CD4-positive, alpha-beta T cell treated with Interferon alpha-2 for 1 hour (primary cell): ENCODE measurements at regions not wholly inside any gene's neighbourhood (a gene's known extent, or its start where the extent isn't known, plus 50 kb on each side); places are given as distances from the start of the nearest gene placed in this dataset.
"Not testable (repeated sequence)": the region's sequence is repeated elsewhere in the genome, so short reads cannot be mapped to it uniquely, and the experiment has no call there.

Experiments
- DNase-seq, 2 donors: peaks; one replicate each; pipeline ENCODE4 v3.0.0-alpha.2; 2020 to 2022

DNA sequence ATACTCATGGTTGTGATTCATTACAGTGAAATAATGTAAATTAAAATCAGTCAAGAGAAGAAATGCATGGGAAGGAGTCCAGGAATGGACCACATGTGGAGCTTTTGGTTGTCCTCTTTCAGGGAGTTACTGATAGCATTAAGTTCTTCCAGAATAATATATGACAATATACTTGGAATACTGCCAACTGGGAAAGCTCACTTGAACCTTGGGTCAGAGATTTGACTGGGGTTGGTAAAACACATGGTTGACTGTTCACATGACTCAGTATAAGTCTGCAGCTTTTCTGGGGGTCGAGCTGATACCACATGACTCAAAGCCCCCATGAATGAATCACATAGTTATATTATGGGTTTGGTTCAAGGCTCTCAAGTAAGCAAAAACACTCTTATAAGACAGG lies 1109.0 kb upstream of the CHAC2 start:
- DNase-seq = no peak

DNA sequence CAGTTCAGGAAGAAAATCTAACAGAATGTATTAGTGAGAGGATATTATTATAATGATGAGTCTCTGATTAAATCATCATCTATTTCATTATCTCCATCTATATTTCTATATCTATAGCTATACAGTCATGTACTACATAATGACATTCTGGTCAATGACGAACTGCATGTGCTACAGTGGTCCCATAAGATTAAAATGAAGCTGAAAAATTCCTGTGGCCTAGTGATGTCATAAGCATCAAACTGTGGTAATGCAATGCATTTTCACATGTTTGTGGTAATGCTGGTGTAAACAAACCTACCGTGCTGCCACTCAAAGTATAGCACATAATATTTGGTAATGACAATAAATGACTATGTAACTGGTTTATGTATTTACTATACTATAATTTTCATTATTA lies 1127.9 kb upstream of the CHAC2 start:
- no peak for DNase-seq

DNA sequence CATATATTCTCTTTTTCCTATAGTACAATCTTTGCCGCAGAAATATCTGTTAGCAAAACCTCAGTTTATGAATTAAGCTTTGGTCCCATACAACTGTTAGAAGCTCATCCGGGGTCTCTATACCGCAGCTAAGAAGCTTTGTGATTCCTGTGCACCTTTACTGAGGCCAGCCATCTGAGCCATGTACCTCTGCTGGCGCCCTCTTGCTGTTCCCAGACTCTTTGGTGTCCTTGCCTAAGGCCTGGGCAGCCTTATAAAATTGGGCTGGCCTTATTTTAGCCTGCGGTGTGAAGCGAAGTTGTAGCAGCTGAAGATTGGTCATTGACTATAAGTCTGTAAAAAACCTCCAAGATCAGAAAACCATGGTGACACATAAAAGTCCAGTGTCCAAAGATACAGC lies 1135.1 kb upstream of the CHAC2 start:
- DNase-seq = no peak

DNA sequence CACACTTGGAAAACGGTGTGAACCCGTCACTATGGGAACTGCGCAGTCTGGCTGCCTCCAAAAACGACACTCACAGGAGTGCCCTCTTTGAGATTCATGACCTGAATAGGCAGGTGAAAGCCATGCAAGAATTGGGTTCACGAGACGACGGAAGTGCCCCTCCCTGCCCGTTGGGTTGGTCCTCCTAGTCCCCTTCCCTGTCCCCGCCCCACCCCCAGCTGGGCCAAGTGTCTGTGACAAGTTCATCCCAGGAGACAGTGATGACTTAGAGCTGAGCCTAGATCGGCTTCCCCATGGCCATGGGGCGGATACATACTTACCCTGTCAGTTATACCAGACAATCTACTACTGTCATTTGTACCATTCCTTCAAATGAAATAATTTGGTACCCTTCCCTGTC lies 1137.7 kb upstream of the CHAC2 start:
- no peak for DNase-seq

DNA sequence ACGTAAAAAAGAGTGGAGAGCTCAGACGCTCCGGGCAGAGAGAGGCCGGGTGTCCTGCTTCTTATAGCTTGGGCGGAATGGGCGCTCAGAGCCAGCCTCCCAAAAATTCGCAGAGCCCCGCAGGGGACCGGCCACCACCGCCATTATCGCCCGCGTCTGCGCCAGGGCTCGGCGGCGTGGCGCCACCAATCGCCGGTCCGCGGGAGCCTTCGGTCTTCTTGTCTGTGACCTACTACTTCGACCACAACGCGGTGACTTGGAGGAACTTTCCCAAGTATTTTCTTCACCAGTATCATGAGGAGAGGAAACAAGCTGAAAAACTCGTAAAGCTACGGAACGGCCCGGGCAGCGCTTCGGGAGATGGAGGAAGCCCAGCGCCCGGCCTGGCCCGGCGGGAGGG lies 1138.1 kb upstream of the CHAC2 start:
- DNase-seq = no peak

DNA sequence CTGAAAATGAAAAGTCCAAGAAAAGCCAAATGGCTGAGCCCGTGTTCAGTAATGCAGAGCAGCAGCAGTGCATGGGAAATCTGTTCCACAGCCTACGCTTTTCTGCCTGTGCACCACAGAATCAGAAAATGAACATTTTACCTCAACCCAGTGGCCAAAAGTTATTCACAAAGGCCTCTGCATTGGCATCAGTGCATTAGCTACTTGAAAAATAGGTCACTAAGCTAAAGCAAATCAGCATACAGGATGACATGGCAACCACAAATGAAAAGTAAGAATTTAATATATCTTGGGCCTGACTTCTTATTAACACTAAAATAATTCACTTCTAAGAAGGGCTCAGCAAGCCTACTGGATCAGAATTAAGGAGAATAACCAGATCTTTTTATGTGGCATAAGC lies 1145.3 kb upstream of the CHAC2 start:
- DNase-seq = no peak

DNA sequence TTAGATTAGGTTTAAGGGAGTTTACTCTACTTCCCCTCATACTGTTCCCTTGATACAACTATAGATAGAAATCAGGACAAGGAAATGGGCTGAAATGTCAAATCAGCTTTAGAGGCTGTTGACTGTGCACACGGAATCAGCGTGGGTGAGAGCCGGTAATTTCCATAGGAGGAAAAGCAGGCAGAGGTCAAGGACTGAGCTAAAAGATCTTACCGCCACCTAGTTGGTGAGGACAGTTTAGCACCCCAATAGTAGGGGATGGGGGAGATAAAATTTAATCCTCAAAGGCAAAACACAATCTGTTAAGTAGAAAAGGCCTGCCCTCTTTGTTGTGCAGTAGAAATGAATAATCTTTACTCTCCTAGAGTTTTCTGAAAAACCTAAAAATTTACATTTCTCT lies 1154.5 kb upstream of the CHAC2 start:
- no peak for DNase-seq

DNA sequence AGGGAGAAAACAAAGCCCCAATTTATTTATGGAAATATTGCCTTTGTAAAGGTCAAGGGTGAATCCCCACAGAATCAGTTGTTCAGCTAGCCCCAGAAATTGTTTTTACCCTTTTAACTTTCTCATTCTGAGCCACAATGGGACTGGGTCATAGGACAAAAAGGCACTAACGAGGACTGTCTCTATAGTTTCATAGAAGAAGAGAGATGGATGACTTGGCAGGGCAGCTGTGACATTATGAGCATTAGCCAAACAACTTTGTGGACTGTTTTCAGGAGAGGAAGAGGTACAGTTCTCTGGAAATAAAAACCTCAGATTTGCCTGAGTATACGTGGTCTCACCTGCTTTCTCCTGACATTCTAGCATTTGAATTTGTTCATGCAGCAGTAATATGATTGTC lies 1155.8 kb upstream of the CHAC2 start:
- DNase-seq = no peak

DNA sequence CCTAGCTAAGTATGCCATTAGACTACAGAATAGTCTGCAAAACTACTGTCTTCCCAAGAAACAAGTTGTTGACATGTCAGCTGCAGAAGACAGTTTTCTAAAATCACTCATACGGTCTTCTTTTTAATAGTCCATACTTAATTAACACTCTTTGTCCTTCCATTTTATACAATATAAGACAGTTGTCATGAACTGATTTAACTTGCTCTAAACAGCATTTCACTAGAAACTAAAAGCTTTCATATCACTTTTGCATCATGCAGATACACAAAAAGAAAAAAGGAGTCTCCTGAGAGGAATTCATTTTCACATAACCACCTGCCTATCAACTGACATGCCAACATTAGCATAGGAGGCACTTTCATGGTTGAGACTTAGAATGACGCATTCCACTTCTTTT lies 1159.6 kb upstream of the CHAC2 start:
- no peak for DNase-seq

DNA sequence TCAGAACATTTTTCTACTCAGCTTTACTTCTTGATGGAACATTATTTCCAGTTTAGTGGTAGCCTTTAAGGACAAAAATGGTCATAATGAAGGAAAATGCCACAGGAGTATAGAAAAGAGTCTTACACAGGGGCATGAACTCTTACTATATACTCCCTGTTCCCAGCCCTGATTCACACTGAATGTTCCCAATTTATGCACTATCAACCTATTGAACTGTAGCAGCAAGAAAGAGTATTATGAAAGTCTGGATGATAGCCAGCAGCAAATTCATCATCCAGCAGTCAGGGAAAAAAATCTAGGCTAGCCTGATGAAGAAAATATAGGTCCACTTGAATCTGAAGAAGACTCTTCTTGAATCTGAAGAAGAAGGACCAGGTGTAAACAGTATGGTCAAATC lies 1170.3 kb upstream of the CHAC2 start:
- no peak for DNase-seq

DNA sequence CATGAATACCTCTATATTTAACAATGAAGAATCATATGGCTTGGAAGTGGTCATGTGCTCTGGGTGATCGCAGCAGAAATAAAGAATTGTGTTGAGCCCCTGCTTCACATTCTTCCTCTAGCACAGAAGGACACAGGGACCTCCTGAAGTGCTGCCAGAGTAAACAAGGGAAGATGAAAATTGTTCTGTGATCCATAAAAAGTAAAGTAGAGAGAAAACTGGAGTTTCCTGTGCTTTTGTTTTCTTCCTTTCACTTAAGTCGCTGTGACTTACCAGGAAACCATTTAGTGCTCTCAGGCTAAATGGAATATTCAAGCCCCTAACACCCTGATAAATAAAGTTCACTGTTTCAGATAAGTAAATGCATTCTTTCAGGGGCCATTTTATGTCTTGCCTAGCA lies 1173.6 kb upstream of the CHAC2 start:
- DNase-seq = no peak

DNA sequence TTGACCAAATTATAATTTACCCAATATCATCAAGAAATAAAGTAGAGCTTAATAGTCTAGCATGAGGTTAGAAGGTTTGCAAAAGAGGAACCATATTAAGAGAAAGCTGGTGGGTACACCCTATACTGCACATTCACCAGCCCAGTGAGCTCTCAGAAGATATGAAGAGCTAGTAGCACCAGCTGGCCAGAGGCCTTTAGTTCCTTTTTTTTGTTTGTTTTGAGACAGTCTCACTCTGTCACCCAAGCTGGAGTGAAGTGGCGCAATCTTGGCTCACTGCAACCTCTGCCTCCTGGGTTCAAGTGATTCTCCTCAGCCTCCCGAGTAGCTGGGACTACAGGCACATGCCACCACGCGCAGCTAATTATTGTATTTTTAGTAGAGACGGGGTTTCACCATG lies 1183.5 kb upstream of the CHAC2 start:
- DNase-seq = not testable (repeated sequence)

DNA sequence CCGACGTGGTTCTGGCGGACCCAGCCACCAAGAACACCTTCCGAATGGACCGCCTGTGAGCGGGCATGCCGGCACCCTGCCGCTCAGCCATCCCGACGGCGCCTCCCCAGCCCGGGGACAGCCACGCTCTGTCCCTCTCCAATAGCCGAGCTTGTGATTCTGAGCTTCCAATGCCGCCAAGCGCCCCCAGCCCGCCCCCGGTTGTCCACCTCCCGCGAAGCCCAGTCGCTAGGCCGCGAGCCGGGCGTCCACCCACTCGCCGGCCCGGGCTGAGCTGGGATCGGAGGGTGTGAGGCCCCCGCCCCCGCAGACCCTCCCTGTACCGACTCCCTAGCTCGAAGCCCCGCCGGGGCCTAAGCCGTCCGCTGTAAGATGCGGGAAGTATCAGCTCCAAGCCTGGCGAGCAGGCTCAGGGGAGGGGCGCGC lies 1195.1 kb upstream of the CHAC2 start:
- no peak for DNase-seq

DNA sequence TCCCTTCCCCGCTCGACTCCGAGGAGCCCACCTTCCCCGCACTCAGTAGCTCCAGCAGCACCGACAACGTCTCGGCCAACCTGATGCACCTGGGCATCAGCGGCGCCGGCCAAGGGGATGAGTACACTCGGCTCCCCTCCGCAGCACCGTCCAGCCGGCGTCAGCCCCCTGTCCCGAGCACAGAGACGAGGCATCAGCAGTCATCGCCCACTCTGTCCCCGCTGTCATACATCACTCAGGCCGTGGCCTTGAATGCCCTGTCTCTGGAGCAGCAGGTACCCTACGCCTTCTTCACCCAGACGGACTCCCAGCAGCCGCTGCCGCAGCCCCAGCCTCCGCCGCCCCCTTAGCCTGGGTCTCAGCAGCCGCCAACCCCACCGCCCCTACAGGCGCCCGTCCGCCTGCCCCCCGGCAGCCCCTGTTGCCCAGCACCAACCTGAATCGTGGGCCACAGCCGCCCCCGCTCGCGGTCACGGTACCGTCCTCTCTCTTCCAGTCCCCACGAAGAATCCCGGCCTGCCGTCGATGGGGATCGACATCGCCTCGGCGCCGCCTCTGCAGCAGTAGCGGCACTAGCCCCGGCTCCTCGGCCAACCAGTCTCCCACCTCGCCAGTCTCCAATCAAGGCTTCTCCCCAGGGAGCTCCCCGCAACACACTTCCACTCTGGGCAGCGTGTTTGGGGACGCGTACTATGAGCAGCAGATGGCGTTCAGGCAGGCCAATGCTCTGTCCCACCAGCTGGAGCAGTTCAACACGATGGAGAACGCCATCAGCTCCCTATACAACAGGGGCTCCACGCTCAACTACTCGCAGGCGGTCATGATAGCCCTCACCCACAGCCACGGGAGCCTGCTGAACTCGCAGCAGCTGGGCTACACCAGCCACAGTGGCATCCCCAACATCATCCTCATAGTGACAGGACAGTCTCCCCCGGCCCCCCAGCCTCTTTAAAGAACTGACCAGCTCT lies 1195.9 kb upstream of the CHAC2 start:
- DNase-seq = no peak

DNA sequence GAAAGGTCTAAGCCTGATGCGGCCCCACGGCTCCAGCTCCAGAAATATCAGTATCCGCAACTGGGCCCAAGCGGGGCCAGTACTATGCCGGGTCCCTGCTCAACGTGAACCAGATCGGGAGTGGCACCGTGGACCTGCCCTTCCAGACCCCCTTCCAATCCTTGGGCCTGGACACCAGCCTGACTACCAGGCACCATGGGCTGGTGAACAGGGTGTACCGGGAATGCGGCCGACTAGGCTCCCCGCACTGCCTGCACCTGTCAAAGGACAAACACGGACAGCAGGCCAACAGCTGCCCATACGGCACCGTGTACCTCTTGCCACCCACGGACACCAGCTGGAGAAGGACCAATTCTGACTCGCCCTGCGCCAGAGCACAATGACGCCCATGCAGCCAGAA lies 1196.9 kb upstream of the CHAC2 start:
- DNase-seq = no peak

DNA sequence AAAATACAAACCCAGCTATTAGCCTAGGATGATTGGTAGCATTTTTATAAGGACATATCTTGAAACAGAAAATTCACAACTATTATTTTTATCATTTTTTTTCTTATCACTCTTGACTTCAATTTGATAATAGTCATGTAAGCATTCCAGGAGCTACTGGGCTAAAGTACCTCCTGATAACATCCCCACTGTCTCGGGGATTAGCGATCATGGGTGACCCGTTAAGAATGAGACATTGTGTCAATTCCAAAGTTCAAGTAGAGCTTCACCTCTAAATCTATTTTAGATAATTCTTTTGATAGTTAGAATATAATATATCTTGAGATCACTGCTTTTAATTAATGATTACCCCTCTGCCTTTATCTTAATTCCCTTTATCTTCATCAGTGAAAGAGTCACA lies 1204.5 kb upstream of the CHAC2 start:
- DNase-seq = no peak

DNA sequence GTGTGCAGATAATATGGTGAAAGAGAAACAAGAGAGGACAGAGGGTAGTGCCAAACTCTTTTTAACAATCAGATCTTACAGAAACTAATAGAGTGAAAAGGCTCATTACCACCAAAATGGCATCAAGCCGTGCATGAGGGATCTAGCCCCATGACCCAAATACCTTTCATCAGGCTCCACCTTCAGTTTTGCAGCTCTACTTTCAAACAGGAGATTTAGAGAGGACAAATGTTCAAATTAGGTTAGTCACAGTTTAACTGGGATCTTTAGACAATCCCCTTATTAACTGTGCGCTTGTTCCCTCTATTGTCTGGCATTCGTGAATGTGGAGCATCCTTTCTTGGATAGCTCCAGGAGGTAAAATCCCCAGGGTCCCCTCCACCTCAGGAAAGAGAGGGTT lies 1209.3 kb upstream of the CHAC2 start:
- no peak for DNase-seq

DNA sequence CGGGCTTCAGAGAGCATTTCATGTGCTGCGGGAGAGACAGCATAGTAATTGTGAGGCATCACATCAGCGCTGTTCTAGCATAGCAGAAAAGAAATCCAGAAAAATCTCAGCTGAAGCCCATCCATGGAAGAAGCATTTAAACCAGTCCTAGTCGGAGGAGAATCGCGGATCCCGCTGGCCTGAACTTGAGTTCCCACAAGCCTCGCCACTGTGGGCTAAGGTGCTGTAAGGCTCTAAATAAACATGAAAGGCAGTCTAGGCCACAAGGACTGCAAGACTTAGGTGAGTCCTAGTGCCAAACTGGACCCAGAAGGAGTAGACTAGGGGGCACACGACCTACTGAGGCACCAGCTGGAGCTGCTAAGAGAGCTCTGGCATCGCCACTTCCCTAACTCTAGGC lies 1225.3 kb upstream of the CHAC2 start:
- no peak for DNase-seq

DNA sequence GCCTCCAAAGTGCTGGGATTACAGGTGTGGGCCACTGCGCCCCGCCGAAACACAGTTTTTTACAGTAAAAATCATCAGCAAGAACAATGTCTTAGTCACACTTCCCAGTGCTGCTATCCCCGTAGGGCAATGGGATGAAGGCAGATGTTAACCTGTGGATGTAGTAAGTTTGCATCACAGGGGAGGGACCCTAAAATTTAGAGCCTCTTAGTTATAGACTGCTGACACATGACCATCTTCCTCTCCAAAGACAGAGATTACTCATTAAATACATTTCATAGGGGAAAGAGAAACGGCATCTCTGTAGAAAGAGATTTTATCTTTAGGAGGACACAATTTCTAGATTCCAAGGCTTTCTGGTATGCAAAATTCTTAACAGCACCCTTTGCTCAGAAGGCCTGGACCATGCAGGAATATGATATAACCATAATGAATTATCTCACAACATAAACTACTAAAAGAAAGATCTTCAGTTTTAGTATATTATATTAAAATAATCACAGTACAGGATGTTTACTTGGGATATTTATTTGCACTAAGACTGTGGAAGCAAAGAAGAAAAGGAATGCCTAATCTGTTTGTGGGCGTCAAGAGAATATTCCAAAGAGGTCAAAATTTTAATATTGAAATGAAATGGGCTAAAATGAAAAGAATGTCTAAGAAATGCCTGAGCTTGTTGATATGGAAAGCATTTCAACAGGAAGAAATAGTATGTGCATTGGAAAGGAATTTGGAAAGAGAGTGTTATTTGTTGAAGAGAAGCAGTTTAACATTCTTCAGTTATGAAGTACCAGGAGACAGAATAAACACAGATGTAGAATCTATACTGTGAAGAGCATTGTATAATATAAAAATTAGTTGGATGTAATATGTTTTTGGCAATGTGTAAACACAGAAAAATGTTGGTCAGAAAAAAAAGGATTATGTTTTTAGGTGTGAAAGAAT lies 1228.3 kb upstream of the CHAC2 start:
- no peak for DNase-seq

DNA sequence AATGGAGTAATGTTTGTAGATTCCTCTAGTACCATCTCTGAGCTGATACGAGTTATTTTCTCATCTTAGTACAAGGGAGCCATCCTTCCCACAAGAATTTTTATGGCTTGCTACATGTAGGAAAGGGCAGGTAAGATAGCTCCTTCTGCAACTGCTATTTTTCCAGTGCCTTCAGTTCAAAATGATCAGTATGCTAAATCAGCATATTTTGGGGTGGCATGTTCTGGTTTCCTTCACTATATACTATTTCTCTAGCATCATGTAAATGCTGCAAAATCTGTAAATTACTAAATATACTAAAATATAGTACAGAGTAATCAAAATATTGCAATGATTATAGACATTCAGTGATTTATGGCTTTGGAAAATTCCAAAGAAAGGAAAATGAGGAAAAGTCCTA lies 1230.0 kb upstream of the CHAC2 start:
- no peak for DNase-seq

DNA sequence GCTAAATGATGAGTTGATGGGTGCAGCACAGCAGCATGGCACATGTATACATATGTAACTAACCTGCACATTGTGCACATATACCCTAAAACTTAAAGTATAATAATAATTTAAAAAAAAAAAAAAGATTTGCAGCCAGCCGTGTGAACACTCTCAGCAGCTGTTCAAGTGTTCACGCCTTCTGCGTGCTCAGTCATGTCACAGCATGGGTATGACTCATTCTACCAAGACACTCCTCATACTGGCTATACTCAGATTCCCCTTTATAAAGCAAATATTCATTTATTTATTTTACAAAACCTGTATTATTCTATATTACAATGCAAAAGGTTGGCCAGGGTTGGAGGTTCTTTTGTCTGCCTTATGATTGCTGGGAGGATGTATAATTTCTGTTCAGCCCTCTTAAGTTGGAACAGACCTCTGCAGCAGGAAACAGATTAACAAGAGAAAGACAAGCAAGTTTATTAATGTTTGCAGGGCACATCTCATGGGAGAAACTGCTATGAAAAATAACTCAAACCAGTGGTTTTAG lies 1230.6 kb upstream of the CHAC2 start:
- DNase-seq = no peak

DNA sequence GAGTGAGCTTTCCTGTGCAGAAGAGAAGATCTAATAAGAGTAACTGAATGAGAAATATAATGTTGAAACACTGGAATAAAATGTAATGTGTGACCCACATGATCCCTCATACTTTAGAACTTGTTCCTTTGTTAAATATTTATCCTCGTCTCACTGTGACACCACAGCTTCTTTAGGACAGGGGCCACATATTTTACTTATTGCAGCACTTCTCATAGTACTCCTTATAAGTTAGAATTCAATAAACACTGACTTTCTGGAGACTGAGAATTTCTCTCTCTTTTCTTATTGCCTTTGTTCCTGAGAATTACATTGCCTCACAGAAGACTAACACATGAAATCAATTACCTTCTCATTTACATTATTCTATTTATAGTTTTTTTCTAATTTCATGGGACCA lies 1234.6 kb upstream of the CHAC2 start:
- DNase-seq = no peak

DNA sequence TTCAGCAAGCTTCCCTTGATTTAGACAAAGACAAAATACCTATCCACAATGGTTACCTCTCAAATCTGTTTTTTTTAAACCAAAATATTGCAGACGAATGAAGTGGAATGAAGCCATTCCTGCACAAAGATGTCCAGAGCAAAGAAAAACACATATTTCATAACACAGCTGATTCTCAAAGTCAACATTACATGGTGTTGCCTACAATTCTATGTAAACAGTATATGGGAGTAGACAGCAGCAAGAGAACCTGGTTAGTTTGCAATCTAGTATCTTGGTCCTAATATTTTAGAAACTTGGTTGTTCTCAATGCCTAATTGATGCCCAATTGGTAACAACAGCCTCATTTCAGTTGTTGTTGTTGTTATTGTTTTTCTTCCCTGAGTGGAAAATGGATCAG lies 1240.9 kb upstream of the CHAC2 start:
- DNase-seq = no peak

DNA sequence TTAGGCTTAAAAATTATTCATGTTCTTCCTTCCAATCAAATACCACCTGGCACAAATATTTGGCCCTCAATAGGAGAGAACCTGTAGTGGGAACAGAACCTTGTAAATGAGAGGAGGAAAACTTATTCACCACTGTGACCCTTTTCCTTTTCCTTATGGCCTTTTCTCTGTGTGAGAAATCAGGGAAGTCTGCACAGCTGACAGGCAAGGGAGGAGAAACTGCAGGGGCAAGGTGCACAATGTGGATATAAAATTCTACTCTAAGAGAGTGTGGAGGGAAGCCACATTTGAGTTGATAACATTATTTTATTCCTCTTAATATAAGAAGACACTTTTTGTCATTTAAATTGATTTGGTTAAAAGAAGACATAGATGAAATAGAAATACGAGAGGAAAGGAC lies 1247.0 kb upstream of the CHAC2 start:
- DNase-seq = no peak
